LNCaP clone FGC (cell line): ENCODE measurements at regions not wholly inside any gene's neighbourhood (a gene's known extent, or its start where the extent isn't known, plus 50 kb on each side); places are given as distances from the start of the nearest gene placed in this dataset.

Experiments used
- DNase-seq: peaks from one replicate; pipeline ENCODE4 v3.0.0-alpha.2; 2011; ENCODE audit warnings: low read depth
- H3K4me3 ChIP-seq: 2 replicates; pipeline ENCODE4 v1.5.1; 2011; ENCODE audit warnings: mild to moderate bottlenecking, low read depth, low read length, control low read depth
- TF ChIP-seq, protein P1 (sequence below): IDR thresholded peaks from 2 replicates; pipeline ENCODE4 v1.5.1; 2012; ENCODE audit warnings: mild to moderate bottlenecking; ENCODE audit not compliant: control insufficient read depth, insufficient read depth; ENCODE audit errors: extremely low read depth

- no peak overlapping the region for H3K4me3 ChIP-seq
- DNase-seq, result no peak
- TF ChIP-seq, protein P1, sequence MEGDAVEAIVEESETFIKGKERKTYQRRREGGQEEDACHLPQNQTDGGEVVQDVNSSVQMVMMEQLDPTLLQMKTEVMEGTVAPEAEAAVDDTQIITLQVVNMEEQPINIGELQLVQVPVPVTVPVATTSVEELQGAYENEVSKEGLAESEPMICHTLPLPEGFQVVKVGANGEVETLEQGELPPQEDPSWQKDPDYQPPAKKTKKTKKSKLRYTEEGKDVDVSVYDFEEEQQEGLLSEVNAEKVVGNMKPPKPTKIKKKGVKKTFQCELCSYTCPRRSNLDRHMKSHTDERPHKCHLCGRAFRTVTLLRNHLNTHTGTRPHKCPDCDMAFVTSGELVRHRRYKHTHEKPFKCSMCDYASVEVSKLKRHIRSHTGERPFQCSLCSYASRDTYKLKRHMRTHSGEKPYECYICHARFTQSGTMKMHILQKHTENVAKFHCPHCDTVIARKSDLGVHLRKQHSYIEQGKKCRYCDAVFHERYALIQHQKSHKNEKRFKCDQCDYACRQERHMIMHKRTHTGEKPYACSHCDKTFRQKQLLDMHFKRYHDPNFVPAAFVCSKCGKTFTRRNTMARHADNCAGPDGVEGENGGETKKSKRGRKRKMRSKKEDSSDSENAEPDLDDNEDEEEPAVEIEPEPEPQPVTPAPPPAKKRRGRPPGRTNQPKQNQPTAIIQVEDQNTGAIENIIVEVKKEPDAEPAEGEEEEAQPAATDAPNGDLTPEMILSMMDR, result no peak
These were observed 568.2 kb upstream of the EEF2KMT start for GRCh38 chr16:5665834-5666233.

- H3K4me3 ChIP-seq, result no peak overlapping the region
- TF ChIP-seq, protein P1, result no peak
- no peak for DNase-seq
These were observed 556.2 kb upstream of the EEF2KMT start for GRCh38 chr16:5653789-5654188.

DNA sequence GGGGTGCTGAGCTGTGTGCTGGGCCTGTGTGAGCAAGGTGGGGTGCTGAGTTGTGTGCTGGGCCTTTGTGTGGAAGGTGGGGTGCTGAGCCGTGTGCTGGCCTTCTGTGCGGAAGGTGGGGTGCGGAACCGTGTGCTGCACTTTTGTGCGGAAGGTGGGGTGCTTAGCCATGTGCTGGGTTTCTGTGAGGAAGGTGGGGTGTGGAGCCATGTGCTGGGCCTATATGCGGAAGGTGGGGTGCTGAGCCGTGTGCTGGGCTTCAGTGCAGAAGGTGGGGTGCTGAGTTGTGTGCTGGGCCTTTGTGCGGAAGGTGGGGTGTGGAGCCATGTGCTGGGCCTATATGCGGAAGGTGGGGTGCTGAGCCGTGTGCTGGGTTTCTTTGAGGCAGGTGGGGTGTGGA is 555.4 kb upstream of the EEF2KMT start:
- no peak for DNase-seq
- TF ChIP-seq, protein P1, result no peak

DNA sequence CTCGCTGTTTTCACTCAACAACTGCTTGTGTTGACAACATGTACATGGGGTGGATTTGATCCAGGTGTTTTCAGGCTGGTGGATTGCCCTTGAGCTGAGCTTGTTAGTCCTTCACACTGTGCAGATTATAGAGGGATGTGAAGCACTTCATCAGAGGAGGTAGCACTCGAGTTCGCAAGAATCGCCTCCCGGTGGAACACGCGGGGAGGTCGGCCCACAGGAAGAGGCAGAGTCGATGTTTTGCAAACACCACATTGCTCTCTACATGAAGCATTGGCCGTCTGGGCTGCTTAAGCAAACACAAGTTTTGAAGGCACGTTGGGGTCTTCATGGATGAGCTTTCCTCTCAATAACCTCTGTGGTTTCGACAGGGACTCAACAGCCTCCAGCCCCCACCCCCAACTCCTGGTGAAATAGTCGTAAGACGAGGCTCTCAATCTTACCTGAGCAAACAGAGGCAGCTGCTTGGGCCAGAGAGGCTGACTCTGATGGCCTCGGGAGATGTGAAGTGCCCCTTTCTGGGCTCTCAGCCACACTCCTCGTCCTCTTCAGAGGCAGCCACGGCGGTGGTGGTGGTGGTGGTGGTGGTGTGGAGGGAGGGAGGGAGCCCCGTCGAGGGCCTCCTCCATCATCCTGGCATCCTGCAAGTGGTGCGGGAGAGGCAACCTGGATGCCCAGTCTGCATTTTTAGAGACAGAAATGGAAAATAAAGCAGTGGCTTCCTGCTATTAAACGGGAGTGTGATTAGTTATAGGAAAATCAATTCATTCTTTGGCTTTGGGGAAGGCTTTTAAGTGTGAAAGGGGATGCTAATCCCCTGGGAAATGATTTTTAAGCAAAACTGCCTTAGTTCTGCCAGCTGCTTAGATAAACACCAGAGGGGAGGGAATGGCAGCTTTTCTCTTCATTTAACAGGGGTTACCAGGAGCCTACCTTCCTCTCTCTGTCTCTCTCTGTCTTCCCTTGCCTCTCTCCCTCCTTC is 552.5 kb upstream of the EEF2KMT start:
- H3K4me3 ChIP-seq, result no peak overlapping the region
- TF ChIP-seq, protein P1, result no peak
- DNase-seq, result no peak

More for the DNA sequence above, 555.4 kb upstream of the EEF2KMT start:
- H3K4me3 ChIP-seq, result no peak overlapping the region

GRCh38 chr16:5647051-5647450 is 549.5 kb upstream of the EEF2KMT start:
- H3K4me3 ChIP-seq, result no peak overlapping the region
- TF ChIP-seq, protein P1, result no peak
- no peak for DNase-seq

DNA sequence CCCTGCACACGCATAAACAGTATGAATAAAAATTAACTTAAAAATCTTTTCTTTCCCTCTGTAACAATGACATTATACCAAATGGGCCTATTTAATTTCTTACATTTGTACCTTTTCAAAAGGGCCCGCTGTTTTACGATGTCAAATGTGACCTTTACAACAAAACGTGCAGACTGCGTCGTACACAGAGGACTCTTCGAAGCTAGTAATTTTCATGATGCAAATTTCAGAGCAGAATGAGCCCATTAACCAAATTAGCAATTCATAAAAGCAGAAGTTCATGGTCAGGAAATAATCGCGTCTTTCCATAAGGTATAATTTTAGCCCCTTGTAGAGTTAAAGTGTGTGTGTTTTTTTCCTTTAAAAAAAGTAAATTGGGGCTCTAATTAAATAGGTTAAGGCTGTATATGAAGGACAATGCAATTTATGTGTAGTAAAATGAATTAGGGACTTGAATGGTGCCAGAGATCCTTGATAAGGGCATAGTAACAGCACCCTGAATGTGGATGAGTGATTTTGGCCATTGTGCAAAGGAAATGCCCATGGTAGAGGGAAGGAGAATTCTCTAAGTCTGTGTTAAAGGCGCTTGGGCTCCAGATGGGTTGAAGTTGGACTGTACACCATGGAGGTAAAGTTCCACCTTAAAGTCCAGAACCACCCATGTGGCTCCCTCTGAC is 546.4 kb upstream of the EEF2KMT start:
- no peak overlapping the region for H3K4me3 ChIP-seq
- TF ChIP-seq, protein P1, result no peak
- DNase-seq, result no peak
